NT2/D1 (cell line): ENCODE measurements at regions not wholly inside any gene's neighbourhood (a gene's known extent, or its start where the extent isn't known, plus 50 kb on each side); places are given as distances from the start of the nearest gene placed in this dataset.

Experiments used
- SUZ12 ChIP-seq: IDR thresholded peaks from 2 replicates; pipeline ENCODE4 v1.6.1; 2011; ENCODE audit not compliant: insufficient read length, insufficient read depth; ENCODE audit errors: extremely low read depth
- YY1 ChIP-seq: IDR thresholded peaks from 2 replicates; pipeline ENCODE4 v1.6.1; 2011; ENCODE audit not compliant: insufficient read length, insufficient read depth
- ZNF274 ChIP-seq: IDR thresholded peaks from 2 replicates; pipeline ENCODE4 v1.6.1; 2011; ENCODE audit warnings: mild to moderate bottlenecking, low read depth, low read length

GRCh38 chr10:31650010-31650409 is 278.6 kb downstream of the ARHGAP12 start:
- TF ChIP-seq ZNF274, result no peak
- TF ChIP-seq YY1, result no peak
- TF ChIP-seq SUZ12, result no peak
